ENCODE measurements at regions not wholly inside any gene's neighbourhood (a gene's known extent, or its start where the extent isn't known, plus 50 kb on each side); places are given as distances from the start of the nearest gene placed in this dataset.

- Histone ChIP-seq H3K23ac (ENCODE audit: insufficient read length, low read depth, low read length) (no peak overlapping the region), H2BK120ac (ENCODE audit: low read depth, low read length, poor library complexity, severe bottlenecking) (no peak overlapping the region), H3K23me2 (ENCODE audit: insufficient read length, low read depth, low read length, poor library complexity, severe bottlenecking) (no peaks in the 10 kb centered on the region), H2AFZ (ENCODE audit: low read length) (no peak overlapping the region), H4K8ac (replicated peaks; ENCODE audit: insufficient read length, low read depth, low read length) (no peak overlapping the region), H2BK5ac (ENCODE audit: insufficient read length, low read length) (no peak overlapping the region), H4K20me1 (ENCODE audit: control insufficient read depth, insufficient read depth, insufficient read length) (no peaks in the 10 kb centered on the region), H3K9me3 (ENCODE audit: control insufficient read depth, low read depth, low read length) (peaks cover 7% of the 10 kb centered on the region), H3K18ac (ENCODE audit: insufficient read length, low read depth, low read length) (no peak overlapping the region), H3K4me2 (ENCODE audit: insufficient read depth, insufficient read length, low read length) (no peak overlapping the region), H4K91ac (ENCODE audit: insufficient read length, low read depth, low read length) (no peak overlapping the region), H3K56ac (ENCODE audit: insufficient read length, low read depth, low read length) (no peak overlapping the region), H3K79me1 (ENCODE audit: insufficient read depth, low read depth, low read length, poor library complexity, severe bottlenecking) (no peaks in the 10 kb centered on the region), H2AK5ac (ENCODE audit: insufficient read length, low read length) (no peak overlapping the region), H2BK12ac (ENCODE audit: insufficient read length, low read depth, low read length) (no peak overlapping the region), H3K4ac (ENCODE audit: low read depth, low read length) (no peak overlapping the region), H3K14ac (ENCODE audit: insufficient read depth, low read length) (no peak overlapping the region), H3K4me1 (ENCODE audit: insufficient read depth, low read length) (peaks cover 10% of the 10 kb centered on the region; the same call in 1 of the 2 replicates), H3K9ac (ENCODE audit: extremely low read depth, insufficient read length, low read length) (no peak overlapping the region), H3K79me2 (ENCODE audit: insufficient read depth, low read length) (no peaks in the 10 kb centered on the region), H3K27ac (ENCODE audit: insufficient read length, low read depth, low read length) (no peak overlapping the region), H3K27me3 (ENCODE audit: insufficient read depth, low read length) (no peaks in the 10 kb centered on the region), H4K5ac (ENCODE audit: insufficient read length, low read depth, low read length) (no peak overlapping the region), H2BK15ac (ENCODE audit: low read depth, low read length) (no peak overlapping the region), H2BK20ac (ENCODE audit: low read depth, low read length, poor library complexity, severe bottlenecking) (no peak overlapping the region), H3T11ph (ENCODE audit: low read length) (no peak overlapping the region)
- Mint-ChIP-seq H3K36me3 (ENCODE audit: insufficient read depth in 1 of 3, low read depth in 3 of 3) (peaks cover 7 to 30% (median 28%) of the 10 kb centered on the region in 3 experiments), H3K27me3 (ENCODE audit: low read depth) (no peaks in the 10 kb centered on the region), H3K27ac (no peak overlapping the region; a peak in 2 of 7 replicates), H3K4me3 (no peak overlapping the region), H3K9me3 (peaks cover 20 to 25% of the 10 kb centered on the region in 2 experiments), H3K4me1 (peaks cover 41 to 72% of the 10 kb centered on the region in 2 experiments)
- DNase-seq: no peak
- WGBS (ENCODE audit: extremely low coverage, insufficient read length, low lambda C conversion rate): no CpG with 5 or more reads among the region's 2 CpGs
- TF ChIP-seq CTCF (conservative IDR thresholded peaks at IDR 0.05): no peak
Measured at GRCh38 chr1:224494343-224494742, 59.7 kb upstream of the WDR26 start.

Data from H9 (cell line).